Activated CD8-positive, alpha-beta memory T cell treated with anti-CD3 and anti-CD28 coated beads for 48 hours (primary cell): ENCODE measurements at regions not wholly inside any gene's neighbourhood (a gene's known extent, or its start where the extent isn't known, plus 50 kb on each side); places are given as distances from the start of the nearest gene placed in this dataset.
"Not testable (repeated sequence)": the region's sequence is repeated elsewhere in the genome, so short reads cannot be mapped to it uniquely, and the experiment has no call there.

ENCODE experiments used
- DNase-seq, 3 experiments: peaks; one replicate each; pipeline ENCODE4 v3.0.0-alpha.2; 2020; ENCODE audit warnings: low read depth in 2 of 3, low spot score in 2 of 3

GRCh38 chr15:37397266-37398022 is 297.1 kb upstream of the MEIS2 start:
- DNase-seq: no peak

- DNase-seq: no peak
Observed at GRCh38 chr15:37416103-37416502, 315.8 kb upstream of the MEIS2 start.

GRCh38 chr15:37425541-37425940 is 325.2 kb upstream of the MEIS2 start:
- no peak for DNase-seq

DNA sequence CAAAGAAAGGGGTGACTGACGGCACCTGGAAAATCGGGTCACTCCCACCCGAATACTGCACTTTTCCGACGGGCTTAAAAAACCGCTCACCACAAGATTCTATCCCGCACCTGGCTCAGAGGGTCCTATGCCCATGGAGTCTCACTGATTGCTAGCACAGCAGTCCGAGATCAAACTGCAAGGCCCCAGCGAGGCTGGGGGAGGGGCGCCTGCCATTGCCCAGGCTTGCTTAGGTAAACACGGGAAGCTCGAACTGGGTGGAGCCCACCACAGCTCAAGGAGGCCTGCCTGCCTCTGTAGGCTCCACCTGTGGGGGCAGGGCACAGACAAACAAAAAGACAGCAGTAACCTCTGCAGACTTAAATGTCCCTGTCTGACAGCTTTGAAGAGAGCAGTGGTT is 327.0 kb upstream of the MEIS2 start:
- not testable (repeated sequence) for DNase-seq

- no peak for DNase-seq
Observed at GRCh38 chr15:37446921-37447320, 346.6 kb upstream of the MEIS2 start.

GRCh38 chr15:37452498-37452897 is 352.1 kb upstream of the MEIS2 start:
- DNase-seq: no peak

GRCh38 chr15:37480482-37480881 is 380.1 kb upstream of the MEIS2 start:
- DNase-seq: no peak

DNA sequence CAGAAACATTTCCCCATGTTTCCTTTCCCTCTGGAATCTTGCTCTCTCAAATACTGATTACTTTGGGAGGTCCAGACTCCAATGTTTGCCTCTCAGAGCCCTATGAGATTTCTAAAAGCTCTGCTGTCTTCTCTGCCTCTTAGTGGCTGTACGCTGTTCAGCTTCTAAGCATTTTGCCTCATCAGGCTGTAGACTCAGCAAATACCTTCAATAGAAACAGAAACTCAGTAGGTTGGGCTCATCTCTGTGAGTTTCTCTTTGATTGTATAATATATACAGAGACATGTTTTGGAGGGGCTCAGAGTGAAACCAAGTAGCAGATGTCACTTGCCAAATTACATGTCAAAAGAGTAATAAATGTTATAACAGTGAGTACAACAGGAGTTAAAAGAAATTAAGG is 380.8 kb upstream of the MEIS2 start:
- no peak for DNase-seq

DNA sequence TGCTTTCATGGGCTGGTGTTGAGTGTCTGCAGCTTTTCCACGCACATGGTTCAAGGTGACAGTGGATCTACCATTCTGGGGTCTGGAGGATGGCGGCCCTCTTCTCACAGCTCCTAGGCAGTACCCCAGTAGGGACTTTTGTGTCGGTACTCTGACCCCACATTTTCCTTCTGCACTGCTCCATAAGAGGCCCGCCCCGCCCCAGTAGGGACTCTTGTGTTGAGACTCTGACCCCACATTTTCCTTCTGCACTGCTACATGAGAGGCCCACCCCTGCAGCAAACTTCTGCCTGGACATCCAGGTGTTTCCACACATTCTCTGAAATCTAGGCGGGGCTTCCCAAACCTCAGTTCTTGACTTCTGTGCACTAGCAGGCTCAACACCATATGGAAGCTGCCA is 383.4 kb upstream of the MEIS2 start:
- DNase-seq: no peak

GRCh38 chr15:37485056-37485455 is 384.7 kb upstream of the MEIS2 start:
- DNase-seq: no peak

GRCh38 chr15:37490707-37491106 is 390.4 kb upstream of the MEIS2 start:
- no peak for DNase-seq

GRCh38 chr15:37516621-37517020 is 416.3 kb upstream of the MEIS2 start:
- DNase-seq: no peak

DNA sequence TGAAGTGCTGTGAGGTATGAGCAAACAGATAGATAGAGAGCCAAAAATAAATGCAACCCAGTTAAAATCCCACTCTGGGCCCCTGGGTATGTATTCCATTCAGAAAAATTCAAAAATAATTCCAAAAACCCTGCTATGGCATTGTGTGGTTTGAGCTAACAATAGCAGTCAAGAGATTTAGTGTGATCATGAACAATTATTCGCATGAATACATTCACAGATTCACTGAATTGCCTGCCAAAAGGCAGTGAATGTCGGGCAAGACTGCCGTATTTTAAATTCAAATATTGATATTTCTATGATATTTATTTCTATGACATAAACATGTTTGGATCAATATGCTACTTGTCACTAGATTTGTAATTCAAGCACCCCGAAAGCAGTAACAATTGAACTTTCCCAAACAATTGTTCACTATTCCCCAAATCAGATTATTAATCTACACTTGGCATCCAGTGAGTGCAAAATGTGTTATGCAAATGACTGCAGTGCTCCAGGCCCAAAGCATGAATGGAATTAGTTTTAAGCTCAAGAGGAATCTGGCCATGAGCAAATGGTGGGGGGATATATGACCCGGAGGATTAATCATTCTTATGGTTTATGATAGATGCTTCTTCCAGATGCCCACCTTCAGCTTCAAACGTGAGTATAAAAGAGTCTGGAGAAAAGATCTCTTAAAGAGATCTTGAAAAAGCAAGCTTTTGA is 417.0 kb upstream of the MEIS2 start:
- no peak for DNase-seq

DNA sequence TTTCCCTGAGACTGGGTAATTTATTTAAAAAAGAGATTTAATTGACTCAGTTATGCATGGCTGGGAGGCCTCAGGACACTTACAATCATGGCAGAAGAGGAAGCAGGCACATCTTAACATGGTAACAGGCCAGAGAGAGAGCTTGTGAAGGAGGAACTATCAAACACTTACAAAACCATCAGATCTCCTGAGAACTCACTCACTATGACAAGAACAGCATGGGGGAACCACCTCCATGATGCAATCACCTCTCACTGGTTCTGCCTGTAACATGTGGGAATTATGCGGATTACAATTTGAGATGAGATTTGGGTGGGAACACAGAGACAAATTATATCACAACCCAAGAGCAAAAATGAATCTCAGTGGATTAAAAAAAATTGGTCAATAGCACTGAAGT is 416.0 kb upstream of the TMCO5A start:
- DNase-seq: no peak

DNA sequence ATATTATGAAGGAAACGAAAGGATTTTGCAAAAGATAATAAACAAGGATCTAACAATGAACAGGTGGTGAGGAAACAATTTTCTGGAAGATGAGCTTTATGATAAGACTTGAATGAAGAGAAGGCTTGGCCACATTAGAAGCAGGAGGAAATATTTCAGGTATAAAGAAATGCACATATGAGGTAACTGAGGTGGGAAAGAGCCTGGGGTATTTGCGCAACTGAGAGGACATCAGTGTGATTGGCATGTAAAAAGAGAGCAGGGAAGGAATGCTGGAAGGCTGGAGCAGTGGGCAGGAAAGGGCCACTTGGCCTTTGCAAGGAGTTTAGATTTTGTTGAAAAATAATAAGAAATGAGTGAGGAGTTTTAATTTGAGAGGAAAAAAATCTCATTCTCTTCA is 414.4 kb upstream of the TMCO5A start:
- no peak for DNase-seq

- no peak for DNase-seq
Observed at GRCh38 chr15:37520882-37521281, 413.6 kb upstream of the TMCO5A start.

- DNase-seq: no peak
Observed at GRCh38 chr15:37524601-37525000, 409.8 kb upstream of the TMCO5A start.

- no peak for DNase-seq
Observed at GRCh38 chr15:37528432-37528831, 406.0 kb upstream of the TMCO5A start.

GRCh38 chr15:37536967-37537605 is 397.4 kb upstream of the TMCO5A start:
- DNase-seq: no peak

GRCh38 chr15:37537802-37538201 is 396.6 kb upstream of the TMCO5A start:
- DNase-seq: no peak

DNA sequence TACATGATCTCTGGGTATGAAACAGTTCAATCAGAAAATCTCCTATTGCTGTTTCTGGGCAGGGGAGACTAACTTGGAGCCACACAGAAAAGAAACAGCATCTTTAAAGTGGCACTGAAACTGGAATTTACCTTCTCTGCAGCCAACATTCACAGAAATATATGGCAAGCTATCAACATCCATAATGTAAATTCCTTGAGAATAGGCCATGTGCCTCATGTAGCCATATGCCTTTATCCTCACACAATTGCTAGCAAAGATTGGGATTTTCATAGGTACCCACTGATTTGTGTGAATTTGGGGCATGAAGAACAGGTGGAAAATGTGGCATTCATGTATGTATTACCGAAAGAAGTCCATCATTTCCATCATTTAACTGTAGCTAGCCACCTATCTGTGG is 386.3 kb upstream of the TMCO5A start:
- DNase-seq: no peak

DNA sequence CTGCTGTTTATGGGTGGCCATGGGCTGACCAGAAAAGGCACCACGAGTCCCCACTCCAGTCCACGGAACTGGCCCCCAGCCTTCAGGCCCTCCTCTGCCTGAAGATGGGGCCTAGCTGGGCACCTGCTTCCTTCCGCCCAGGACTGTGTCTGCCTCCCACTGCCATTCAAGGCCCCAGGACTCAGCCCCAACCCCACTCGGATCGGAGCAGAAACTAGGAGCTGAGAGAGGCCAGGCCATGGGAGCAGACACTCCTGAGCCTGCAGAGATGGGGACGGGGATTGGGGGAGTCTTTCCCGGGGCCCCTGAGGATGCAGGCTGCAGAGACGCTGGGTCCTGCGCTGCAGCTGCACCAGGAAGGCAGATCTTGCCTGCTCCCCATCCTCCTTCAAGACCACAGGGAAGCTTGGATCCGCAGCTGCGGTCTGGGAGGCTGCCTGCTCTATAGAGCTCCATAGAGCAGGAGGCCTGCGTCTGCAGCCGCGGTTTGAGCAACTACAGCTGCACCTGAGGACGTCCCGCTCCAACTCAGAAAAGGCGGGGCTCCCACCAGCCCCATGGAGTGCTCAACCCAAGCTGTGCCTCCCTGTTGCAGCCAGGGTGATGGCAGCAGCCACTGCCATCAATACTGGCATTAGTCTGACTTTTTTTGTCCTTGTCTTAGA is 383.9 kb upstream of the TMCO5A start:
- DNase-seq: no peak
